ENCODE measurements at regions not wholly inside any gene's neighbourhood (a gene's known extent, or its start where the extent isn't known, plus 50 kb on each side); places are given as distances from the start of the nearest gene placed in this dataset.

- TF ChIP-seq CTCF (IDR thresholded peaks at IDR 0.05): no peak
- TF ChIP-seq POLR2A (IDR thresholded peaks at IDR 0.05): no peak
These were observed 385.5 kb downstream of the RND3 start for GRCh38 chr2:150101947-150102346.

All from lower leg skin (tissue), 3 donors.